ENCODE measurements at regions not wholly inside any gene's neighbourhood (a gene's known extent, or its start where the extent isn't known, plus 50 kb on each side); places are given as distances from the start of the nearest gene placed in this dataset.

GRCh38 chr9:135338546-135338945 lies 141.0 kb upstream of the PPP1R26 start:
- Histone ChIP-seq H3K27ac (no peak overlapping the region), H3K36me3 (no peaks in the 10 kb centered on the region), H3K27me3 (peaks cover 25% of the 10 kb centered on the region), H3K9me3 (no peaks in the 10 kb centered on the region), H3K4me3 (ENCODE audit: low read depth in 1 of 2, low read length in 1 of 2) (no peak overlapping the region), H3K4me1 (ENCODE audit: control insufficient read depth in 1 of 2, insufficient read depth in 1 of 2, low read depth in 1 of 2, low read length in 1 of 2) (no peaks in the 10 kb centered on the region)
- no peak for TF ChIP-seq CTCF (IDR thresholded peaks at IDR 0.05)

GRCh38 chr9:135339378-135339973 lies 140.1 kb upstream of the PPP1R26 start:
- TF ChIP-seq CTCF (IDR thresholded peaks at IDR 0.05): no peak

GRCh38 chr9:135340143-135340655 lies 139.4 kb upstream of the PPP1R26 start:
- no peak for TF ChIP-seq CTCF (IDR thresholded peaks at IDR 0.05)
- no peaks in the 10 kb centered on the region for H3K36me3 ChIP-seq
- peaks cover 32% of the 10 kb centered on the region for H3K27me3 ChIP-seq
- H3K27ac ChIP-seq: no peak overlapping the region
- H3K4me1 ChIP-seq (ENCODE audit: control insufficient read depth in 1 of 2, insufficient read depth in 1 of 2, low read depth in 1 of 2, low read length in 1 of 2): no peaks in the 10 kb centered on the region
- no peak overlapping the region for H3K4me3 ChIP-seq (ENCODE audit: low read depth in 1 of 2, low read length in 1 of 2)
- no peaks in the 10 kb centered on the region for H3K9me3 ChIP-seq

More at GRCh38 chr9:135339378-135339973, 140.1 kb upstream of the PPP1R26 start:
- H3K4me3 ChIP-seq (ENCODE audit: low read depth in 1 of 2, low read length in 1 of 2): no peak overlapping the region
- H3K4me1 ChIP-seq (ENCODE audit: control insufficient read depth in 1 of 2, insufficient read depth in 1 of 2, low read depth in 1 of 2, low read length in 1 of 2): no peaks in the 10 kb centered on the region
- no peak overlapping the region for H3K27ac ChIP-seq
- no peaks in the 10 kb centered on the region for H3K36me3 ChIP-seq
- peaks cover 26% of the 10 kb centered on the region for H3K27me3 ChIP-seq
- no peaks in the 10 kb centered on the region for H3K9me3 ChIP-seq

GRCh38 chr9:135340726-135341475 lies 138.7 kb upstream of the PPP1R26 start:
- Histone ChIP-seq H3K9me3 (no peaks in the 10 kb centered on the region), H3K4me3 (ENCODE audit: low read depth in 1 of 2, low read length in 1 of 2) (no peak overlapping the region), H3K27ac (no peak overlapping the region), H3K4me1 (ENCODE audit: control insufficient read depth in 1 of 2, insufficient read depth in 1 of 2, low read depth in 1 of 2, low read length in 1 of 2) (no peaks in the 10 kb centered on the region), H3K27me3 (peaks cover 36% of the 10 kb centered on the region), H3K36me3 (no peaks in the 10 kb centered on the region)
- no peak for TF ChIP-seq CTCF (IDR thresholded peaks at IDR 0.05)

GRCh38 chr9:135341612-135342169 lies 137.9 kb upstream of the PPP1R26 start:
- no peaks in the 10 kb centered on the region for H3K4me1 ChIP-seq (ENCODE audit: control insufficient read depth in 1 of 2, insufficient read depth in 1 of 2, low read depth in 1 of 2, low read length in 1 of 2)
- H3K27ac ChIP-seq: no peak overlapping the region
- no peak overlapping the region for H3K4me3 ChIP-seq (ENCODE audit: low read depth in 1 of 2, low read length in 1 of 2)
- no peak for TF ChIP-seq CTCF (IDR thresholded peaks at IDR 0.05)
- no peaks in the 10 kb centered on the region for H3K36me3 ChIP-seq
- H3K9me3 ChIP-seq: no peaks in the 10 kb centered on the region
- peaks cover 36% of the 10 kb centered on the region for H3K27me3 ChIP-seq

Data from neutrophil (primary cell).